ENCODE measurements at regions not wholly inside any gene's neighbourhood (a gene's known extent, or its start where the extent isn't known, plus 50 kb on each side); places are given as distances from the start of the nearest gene placed in this dataset.

GRCh38 chr1:67614511-67614934 is 70.5 kb upstream of the GADD45A start:
- H3K9me3 ChIP-seq, result no peaks in the 10 kb centered on the region
- no peaks in the 10 kb centered on the region for H3K36me3 ChIP-seq
- no peaks in the 10 kb centered on the region for H3K4me1 ChIP-seq
- DNase-seq, result no peak
- H3K27me3 ChIP-seq, result no peaks in the 10 kb centered on the region
- no peak overlapping the region for H3K4me3 ChIP-seq (ENCODE audit: low read depth, low read length)
- TF ChIP-seq CTCF (IDR thresholded peaks at IDR 0.05; ENCODE audit: low read depth, low read length), result no peak

GRCh38 chr1:67615886-67616285 is 69.1 kb upstream of the GADD45A start:
- no peak for TF ChIP-seq CTCF (IDR thresholded peaks at IDR 0.05; ENCODE audit: low read depth, low read length)
- no peaks in the 10 kb centered on the region for H3K36me3 ChIP-seq
- DNase-seq, result no peak

GRCh38 chr1:67616394-67616985 is 68.5 kb upstream of the GADD45A start:
- Histone ChIP-seq H3K9me3 (no peaks in the 10 kb centered on the region), H3K36me3 (no peaks in the 10 kb centered on the region), H3K4me1 (no peaks in the 10 kb centered on the region), H3K27me3 (no peaks in the 10 kb centered on the region), H3K4me3 (ENCODE audit: low read depth, low read length) (no peak overlapping the region)
- DNase-seq, result no peak
- no peak for TF ChIP-seq CTCF (IDR thresholded peaks at IDR 0.05; ENCODE audit: low read depth, low read length)

More at GRCh38 chr1:67615886-67616285, 69.1 kb upstream of the GADD45A start:
- no peaks in the 10 kb centered on the region for H3K4me1 ChIP-seq
- H3K27me3 ChIP-seq, result no peaks in the 10 kb centered on the region
- H3K9me3 ChIP-seq, result no peaks in the 10 kb centered on the region
- H3K4me3 ChIP-seq (ENCODE audit: low read depth, low read length), result no peak overlapping the region

GRCh38 chr1:67618285-67619018 is 66.5 kb upstream of the GADD45A start:
- Histone ChIP-seq H3K36me3 (no peaks in the 10 kb centered on the region), H3K4me3 (ENCODE audit: low read depth, low read length) (no peak overlapping the region), H3K4me1 (no peaks in the 10 kb centered on the region), H3K27me3 (no peaks in the 10 kb centered on the region), H3K9me3 (no peaks in the 10 kb centered on the region)
- no peak for TF ChIP-seq CTCF (IDR thresholded peaks at IDR 0.05; ENCODE audit: low read depth, low read length)
- no peak for DNase-seq

GRCh38 chr1:67619080-67619479 is 65.9 kb upstream of the GADD45A start:
- TF ChIP-seq CTCF (IDR thresholded peaks at IDR 0.05; ENCODE audit: low read depth, low read length), result no peak
- Histone ChIP-seq H3K36me3 (no peaks in the 10 kb centered on the region), H3K9me3 (no peaks in the 10 kb centered on the region), H3K4me1 (no peaks in the 10 kb centered on the region), H3K27me3 (no peaks in the 10 kb centered on the region), H3K4me3 (ENCODE audit: low read depth, low read length) (no peak overlapping the region)
- DNase-seq, result no peak

- TF ChIP-seq CTCF (IDR thresholded peaks at IDR 0.05; ENCODE audit: low read depth, low read length), result no peak
- DNase-seq, result no peak
- H3K9me3 ChIP-seq, result no peaks in the 10 kb centered on the region
These were observed 61.1 kb upstream of the GADD45A start for GRCh38 chr1:67623906-67624305.

More at GRCh38 chr1:67623906-67624305, 61.1 kb upstream of the GADD45A start:
- Histone ChIP-seq H3K4me1 (no peaks in the 10 kb centered on the region), H3K36me3 (no peaks in the 10 kb centered on the region), H3K27me3 (no peaks in the 10 kb centered on the region), H3K4me3 (ENCODE audit: low read depth, low read length) (no peak overlapping the region)

Measured in BE2C (cell line).